Brain microvascular endothelial cell (primary cell): ENCODE measurements at regions not wholly inside any gene's neighbourhood (a gene's known extent, or its start where the extent isn't known, plus 50 kb on each side); places are given as distances from the start of the nearest gene placed in this dataset.

Source experiments
- DNase-seq: peaks from one replicate; pipeline ENCODE4 v3.0.0-alpha.2; 2020
- H3K27ac ChIP-seq: fragments of 250-450 bp; sonication (Bioruptor Pico); 2 replicates; pipeline ENCODE4 v1.5.1; 2020; ENCODE audit warnings: mild to moderate bottlenecking, moderate library complexity
- H3K27me3 ChIP-seq: fragments of 250-450 bp; sonication (Bioruptor Pico); replicated peaks from 2 replicates; pipeline ENCODE4 v1.5.1; 2020; ENCODE audit warnings: mild to moderate bottlenecking
- H3K36me3 ChIP-seq: fragments of 250-450 bp; sonication (Bioruptor Pico); replicated peaks from 2 replicates; pipeline ENCODE4 v1.5.1; 2020; ENCODE audit warnings: mild to moderate bottlenecking
- H3K4me3 ChIP-seq: 2 replicates; pipeline ENCODE4 v1.5.1; 2011; ENCODE audit warnings: low read depth, mild to moderate bottlenecking, control low read depth, low read length, moderate library complexity
- CTCF ChIP-seq: IDR thresholded peaks from 2 replicates; pipeline ENCODE4 v1.5.1; 2011; ENCODE audit warnings: low read depth, mild to moderate bottlenecking, moderate library complexity, low read length, control low read depth, inconsistent platforms; ENCODE audit errors: missing control alignments
- in situ Hi-C: cut with HindIII; loops from 2 replicates; pipeline ENCODE4 v1.10.0; 2017; ENCODE audit warnings: low sequenced_read_pairs, low pct_ligation_motif_present

GRCh38 chr1:228938537-228938901 lies 203.2 kb downstream of the RHOU start:
- Histone ChIP-seq H3K36me3 (no peaks in the 10 kb centered on the region), H3K4me3 (no peak overlapping the region), H3K27me3 (no peaks in the 10 kb centered on the region), H3K27ac (no peak overlapping the region)
- DNase-seq = no peak
- in situ Hi-C loops = no loop called here
- no peak for TF ChIP-seq CTCF

GRCh38 chr1:228939001-228939691 lies 203.9 kb downstream of the RHOU start:
- no peaks in the 10 kb centered on the region for H3K27me3 ChIP-seq
- no peak for TF ChIP-seq CTCF
- H3K4me3 ChIP-seq = no peak overlapping the region
- in situ Hi-C loops = no loop called here
- H3K27ac ChIP-seq = no peak overlapping the region
- no peaks in the 10 kb centered on the region for H3K36me3 ChIP-seq
- DNase-seq = no peak

GRCh38 chr1:228939881-228940392 lies 204.7 kb downstream of the RHOU start:
- TF ChIP-seq CTCF = no peak
- DNase-seq = no peak
- in situ Hi-C loops = no loop called here
- Histone ChIP-seq H3K27me3 (no peaks in the 10 kb centered on the region), H3K36me3 (no peaks in the 10 kb centered on the region), H3K27ac (no peak overlapping the region), H3K4me3 (no peak overlapping the region)

GRCh38 chr1:228940526-228940925 lies 205.2 kb downstream of the RHOU start:
- TF ChIP-seq CTCF = no peak
- no peaks in the 10 kb centered on the region for H3K27me3 ChIP-seq
- in situ Hi-C loops = no loop called here
- no peak overlapping the region for H3K27ac ChIP-seq
- no peak overlapping the region for H3K4me3 ChIP-seq
- no peaks in the 10 kb centered on the region for H3K36me3 ChIP-seq
- DNase-seq = no peak

GRCh38 chr1:228940926-228941325 lies 205.6 kb downstream of the RHOU start:
- H3K36me3 ChIP-seq = no peaks in the 10 kb centered on the region
- no peak overlapping the region for H3K27ac ChIP-seq
- no peak for TF ChIP-seq CTCF
- DNase-seq = no peak
- in situ Hi-C loops = no loop called here
- H3K4me3 ChIP-seq = no peak overlapping the region
- no peaks in the 10 kb centered on the region for H3K27me3 ChIP-seq

GRCh38 chr1:228941666-228942065 lies 206.4 kb downstream of the RHOU start:
- no peak for TF ChIP-seq CTCF
- Histone ChIP-seq H3K36me3 (no peaks in the 10 kb centered on the region), H3K4me3 (no peak overlapping the region), H3K27me3 (no peaks in the 10 kb centered on the region), H3K27ac (no peak overlapping the region)
- DNase-seq = no peak
- in situ Hi-C loops = no loop called here
